CD4-positive, alpha-beta T cell treated with Interleukin-15 for 1 hour (primary cell): ENCODE measurements at regions not wholly inside any gene's neighbourhood (a gene's known extent, or its start where the extent isn't known, plus 50 kb on each side); places are given as distances from the start of the nearest gene placed in this dataset.

Source experiments
- DNase-seq: peaks from one replicate; pipeline ENCODE4 v3.0.0-alpha.2; 2020

DNA sequence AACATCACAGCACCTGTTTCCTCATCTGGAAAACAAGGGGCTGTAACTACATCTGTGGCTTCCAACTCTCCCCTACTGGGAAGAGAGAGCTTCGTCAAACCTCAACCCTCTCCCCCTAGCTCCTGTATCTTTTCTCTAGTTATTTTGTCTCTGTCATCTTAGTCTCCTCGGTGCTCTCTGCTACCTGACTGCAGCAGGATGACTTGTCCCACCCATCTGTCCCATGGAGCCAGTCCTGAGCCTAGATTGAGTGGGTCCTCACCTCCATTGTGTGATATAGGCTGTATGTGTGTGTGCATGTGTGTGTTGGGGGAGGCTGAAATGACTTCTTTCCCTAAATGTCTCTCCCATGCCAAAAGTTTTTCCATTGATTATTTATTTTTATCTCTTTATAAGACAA, 177.3 kb downstream of the EMP1 start:
- no peak for DNase-seq

DNA sequence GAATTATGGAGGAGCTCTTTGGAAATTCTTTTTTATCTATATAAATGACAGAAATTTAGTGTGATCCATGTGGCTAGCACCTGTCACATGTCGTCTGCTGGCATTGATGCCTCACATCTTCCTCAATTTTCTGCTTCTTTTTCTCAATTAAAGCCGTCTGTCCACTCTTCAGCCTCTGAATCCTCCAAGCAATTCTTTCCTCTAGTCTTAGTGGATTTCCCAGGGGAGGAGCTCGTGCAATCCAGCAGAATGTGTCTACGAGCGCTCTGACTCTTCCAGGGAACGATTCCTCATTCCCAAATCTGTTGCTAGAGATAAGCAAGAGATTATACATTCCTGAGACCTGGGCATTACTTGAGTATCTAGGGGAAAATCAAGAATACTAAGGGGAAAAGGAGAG, 176.6 kb downstream of the EMP1 start:
- no peak for DNase-seq

GRCh38 chr12:13372386-13372785, 175.9 kb downstream of the EMP1 start:
- no peak for DNase-seq

DNA sequence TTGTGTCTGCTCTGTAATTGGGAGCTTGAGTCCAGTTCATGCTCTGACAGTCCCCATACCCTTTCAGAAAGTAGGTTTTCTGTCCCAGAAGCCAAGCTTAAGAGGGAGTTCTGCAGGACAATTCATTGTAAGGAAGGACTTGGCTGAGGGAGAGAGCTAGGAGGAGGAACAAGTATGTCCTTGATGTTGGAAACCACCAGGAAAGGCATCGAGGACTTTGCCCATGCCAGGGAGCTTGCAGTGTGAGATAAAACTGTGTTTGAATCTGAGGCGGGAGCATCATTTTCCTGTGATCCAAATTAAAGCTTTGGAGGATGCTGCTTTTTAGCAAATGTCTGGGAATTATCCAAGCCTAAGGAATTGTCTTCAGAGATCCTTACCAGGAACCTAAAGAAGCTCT, 175.3 kb downstream of the EMP1 start:
- DNase-seq, result no peak

DNA sequence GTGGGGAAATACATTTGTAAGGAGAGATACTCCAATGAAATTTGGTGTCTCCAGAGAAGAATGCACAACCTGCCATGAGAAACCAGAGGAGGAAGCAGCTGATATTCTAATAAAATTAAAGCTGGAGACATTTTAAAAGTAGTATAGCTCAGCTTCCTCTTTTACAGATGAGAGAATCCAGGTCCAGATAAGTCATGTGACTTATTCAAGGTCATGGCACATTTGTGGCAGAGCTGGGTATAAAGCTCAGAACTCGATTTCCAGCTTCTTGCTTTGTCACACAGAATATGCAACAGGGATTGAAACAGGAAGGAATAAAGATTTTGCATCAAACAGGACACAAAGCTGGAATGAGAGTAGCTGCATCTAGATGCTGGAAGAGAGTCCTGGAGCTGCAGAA, 174.8 kb downstream of the EMP1 start:
- DNase-seq, result no peak

DNA sequence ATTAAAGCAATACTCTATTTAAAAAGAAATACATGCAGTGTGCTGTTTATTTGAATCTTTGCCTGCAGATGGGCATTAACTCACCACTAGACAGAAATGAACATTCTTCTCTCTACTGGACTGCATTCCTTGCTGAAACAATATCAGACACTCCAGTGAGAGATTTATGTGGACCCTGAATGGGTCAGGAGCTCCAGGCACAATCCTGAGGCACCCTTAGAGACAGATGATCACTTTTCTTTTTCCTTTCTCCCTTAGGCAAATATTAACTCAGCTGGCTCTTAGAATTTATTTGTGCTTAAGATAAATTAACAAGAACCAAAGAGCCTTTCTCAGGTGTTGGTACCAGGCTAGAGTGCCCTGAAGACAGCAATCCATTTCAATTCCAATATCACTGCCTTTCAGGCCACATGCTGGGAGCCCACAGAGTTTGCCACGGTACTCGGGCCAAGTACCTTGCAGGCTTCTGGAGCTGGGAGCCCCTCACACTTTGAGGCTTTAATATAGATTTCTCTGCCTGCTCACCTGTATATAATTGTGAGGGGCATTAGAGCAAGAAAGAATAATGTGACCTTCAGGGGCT, 173.0 kb downstream of the EMP1 start:
- DNase-seq, result no peak

GRCh38 chr12:13368971-13369370, 172.4 kb downstream of the EMP1 start:
- no peak for DNase-seq

DNA sequence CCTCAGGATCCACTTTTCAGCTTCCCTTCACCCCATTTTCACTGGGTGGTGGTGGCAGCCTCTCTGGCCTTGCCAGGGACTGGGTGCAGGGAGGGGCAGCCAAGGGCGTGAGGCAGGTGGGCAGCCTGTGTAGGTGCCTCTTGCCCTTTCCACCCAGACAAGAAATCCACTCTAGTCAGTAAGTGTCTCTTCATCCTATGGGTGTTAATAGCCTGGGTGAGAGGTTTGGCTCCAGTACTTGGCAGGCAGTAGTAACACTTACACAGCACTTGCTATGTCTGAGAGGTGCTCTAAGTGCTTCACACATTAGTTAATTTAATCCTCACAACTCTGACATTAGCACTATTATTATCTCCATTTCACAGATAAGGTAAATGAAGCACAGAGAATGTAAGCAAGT, 171.9 kb downstream of the EMP1 start:
- DNase-seq, result no peak

DNA sequence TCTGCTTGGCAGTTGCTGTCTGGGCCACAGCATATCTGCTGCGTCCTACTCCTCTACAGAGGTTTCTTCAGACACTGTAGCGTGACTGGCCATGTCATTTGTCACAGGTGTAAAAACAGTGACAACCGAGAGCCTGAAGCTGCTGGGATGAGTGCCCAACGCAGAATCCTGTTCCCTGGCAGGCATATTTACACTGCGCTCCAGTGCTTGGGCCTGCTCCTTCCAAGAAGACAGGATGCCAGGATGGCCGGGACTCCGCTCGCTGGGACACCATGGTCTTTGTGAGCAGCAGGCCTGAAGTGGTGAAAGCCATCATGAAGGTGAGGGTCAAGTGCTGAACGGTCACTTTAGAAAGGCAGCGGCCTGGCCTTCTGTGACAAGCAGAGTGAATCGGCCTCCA, 171.4 kb downstream of the EMP1 start:
- DNase-seq, result no peak

DNA sequence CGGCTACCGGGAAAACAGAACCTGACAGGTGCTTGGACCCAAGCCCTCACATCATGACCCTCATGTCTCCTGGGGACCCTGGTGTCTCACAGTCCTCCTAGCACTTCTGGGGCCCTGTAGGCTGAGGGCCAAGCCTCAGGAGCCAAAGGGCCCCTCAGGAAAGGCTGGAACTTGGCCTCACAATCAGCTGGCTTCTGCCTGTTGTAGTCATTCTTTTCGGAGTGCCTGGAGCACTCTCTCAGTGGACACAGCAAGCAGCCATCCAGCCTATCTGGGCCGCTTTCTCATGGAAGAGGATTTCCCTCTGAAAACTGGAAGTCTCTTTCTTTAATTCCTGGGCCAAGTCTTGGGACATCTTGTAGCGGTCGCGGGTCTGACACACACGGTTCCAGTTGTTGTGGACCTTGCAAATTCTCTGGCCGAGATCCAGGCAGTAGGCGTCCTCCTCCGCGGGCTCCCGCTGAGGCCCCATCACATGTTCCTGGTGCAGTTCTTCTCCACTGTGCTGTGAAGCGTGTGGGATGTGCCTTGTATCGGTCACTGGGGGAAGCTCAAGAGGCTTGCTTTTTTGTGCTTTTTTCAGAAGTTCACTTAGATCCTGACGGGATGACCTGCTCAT, 169.3 kb downstream of the EMP1 start:
- DNase-seq, result no peak

- DNase-seq, result no peak
Observed at GRCh38 chr12:13362260-13362841, 165.8 kb downstream of the EMP1 start.

DNA sequence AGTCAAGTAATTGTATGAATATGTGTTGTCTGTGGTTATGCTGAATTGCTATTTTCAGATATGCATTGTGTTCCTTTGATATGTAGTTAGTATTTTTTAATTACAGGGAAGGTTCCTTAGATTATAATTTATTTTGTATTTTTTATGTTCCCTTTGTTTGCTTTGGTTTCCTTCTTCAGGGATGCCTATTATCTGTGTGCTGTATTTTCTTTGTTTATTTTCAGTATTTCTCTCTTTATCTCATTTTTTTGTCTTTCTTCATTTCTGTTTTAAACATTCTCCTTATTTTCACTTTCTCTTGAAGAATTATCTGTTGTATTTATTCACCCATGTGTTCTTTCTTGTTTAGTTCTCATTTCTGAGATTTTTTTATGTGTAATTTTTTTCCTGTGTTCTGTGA, 163.1 kb downstream of the EMP1 start:
- DNase-seq, result no peak

GRCh38 chr12:13358391-13358905, 161.9 kb downstream of the EMP1 start:
- no peak for DNase-seq

GRCh38 chr12:13350946-13351345, 154.4 kb downstream of the EMP1 start:
- no peak for DNase-seq

GRCh38 chr12:13350381-13350780, 153.9 kb downstream of the EMP1 start:
- no peak for DNase-seq

DNA sequence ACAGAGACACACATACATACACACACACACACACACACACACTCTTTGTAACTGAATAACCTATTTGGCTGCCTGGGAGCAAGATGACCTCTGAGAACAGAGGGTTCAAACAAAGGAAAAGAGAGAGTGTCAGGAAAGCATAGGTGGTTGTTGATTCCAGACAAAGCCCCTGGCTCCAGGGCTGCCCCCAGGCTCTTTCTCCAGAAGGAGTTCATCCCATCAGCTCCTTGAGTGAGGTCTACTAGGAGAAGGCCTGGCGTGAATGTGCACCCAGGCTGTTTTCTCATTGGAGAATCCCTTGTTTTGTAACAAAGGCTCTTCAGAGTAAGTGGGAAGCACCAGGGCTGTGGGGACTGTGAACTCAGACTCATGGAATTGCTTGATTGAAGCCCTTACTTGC, 151.9 kb downstream of the EMP1 start:
- DNase-seq, result no peak

DNA sequence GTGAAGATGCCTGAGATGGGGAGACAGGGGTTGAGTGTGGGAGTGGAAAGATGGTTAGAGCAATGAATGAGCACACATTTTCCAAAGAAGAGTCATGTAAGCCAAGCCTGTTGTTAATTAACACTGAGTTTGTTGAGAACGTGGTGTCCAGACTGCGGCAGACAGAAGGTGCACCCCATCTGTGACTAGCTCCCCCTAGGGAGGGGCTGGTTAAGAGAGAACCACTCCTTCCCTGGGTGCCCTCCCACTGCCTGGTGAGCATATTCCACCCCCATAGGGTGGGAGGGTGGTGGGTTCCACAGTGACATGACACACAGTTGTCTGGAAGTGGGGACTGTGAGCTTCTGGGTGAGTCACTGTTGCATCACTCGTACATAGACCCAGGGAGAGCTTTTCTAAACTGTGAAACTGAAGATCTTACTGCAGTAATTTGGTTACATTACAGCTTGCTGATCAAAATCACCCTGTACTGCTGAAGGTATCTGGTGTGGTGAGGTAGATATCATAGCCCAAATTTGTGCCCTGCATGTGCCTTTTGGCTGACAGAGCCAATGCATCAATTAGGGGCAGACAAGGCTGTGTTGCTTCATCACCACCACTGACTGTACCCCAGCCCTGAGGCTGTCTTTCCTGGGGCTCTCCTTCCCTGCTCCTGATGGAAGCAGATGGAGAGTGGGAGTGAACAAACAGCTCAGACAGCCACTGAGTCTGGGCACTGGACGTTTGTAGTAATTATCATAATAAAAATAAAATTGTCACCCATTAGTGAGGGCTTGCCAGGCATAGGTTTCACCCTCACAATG, 150.9 kb downstream of the EMP1 start:
- no peak for DNase-seq

DNA sequence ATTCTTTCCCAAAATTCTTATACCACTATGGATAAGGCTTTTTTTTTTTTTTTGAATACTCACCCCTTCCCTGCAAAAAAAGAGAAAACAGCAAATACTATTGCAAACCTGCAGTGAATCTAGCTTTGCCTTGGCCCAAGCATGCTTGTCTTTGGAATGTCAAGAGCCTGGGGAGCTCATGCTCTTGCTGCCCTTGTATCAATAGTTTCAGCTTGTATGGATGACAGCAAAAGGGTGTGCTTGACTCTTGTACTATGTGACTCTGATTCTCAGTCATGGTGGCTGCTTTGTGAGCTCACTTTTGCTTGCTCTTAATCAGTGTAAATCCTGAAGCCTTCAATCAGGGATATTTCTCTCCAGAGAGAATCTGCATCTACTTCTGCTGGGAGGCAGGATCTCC, 149.2 kb downstream of the EMP1 start:
- DNase-seq, result no peak

DNA sequence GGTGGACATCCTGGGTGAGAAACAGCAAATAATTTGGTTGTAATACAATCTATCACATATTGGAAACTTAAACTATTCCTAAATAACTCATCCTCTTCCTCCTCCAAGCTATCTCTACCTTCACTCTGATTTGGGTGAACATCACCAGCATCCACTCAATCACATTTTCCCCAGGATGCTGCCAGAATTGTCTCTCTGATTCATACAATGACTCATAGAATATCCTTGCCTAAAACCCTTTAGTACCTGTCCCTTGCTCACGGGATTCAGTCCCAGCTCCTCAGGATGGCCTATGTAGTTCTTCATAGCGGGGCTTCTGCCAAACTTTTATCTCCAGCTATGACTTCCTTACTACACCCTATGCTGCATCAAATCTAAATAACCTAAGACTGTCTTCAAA, 146.8 kb downstream of the EMP1 start:
- no peak for DNase-seq

DNA sequence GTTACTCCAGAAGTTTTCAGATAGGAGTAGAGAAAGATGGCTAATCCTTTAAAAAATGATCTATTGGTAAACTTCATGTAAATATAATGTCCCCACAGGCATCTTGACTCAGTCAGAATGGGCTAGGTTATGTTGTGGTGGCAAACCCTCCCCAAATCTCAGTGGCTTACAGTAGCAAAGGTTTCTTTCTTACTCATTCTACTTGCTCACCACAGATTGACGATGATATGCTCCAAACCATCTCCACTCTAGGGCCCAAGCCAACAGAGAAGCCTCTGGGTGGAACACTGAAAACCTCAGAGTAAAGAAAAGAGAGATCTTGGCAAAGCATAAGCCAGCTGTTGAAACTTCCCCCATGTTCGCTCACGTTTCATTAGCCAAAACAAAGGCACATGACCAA, 146.4 kb downstream of the EMP1 start:
- DNase-seq, result no peak

- DNase-seq, result no peak
Observed at GRCh38 chr12:13340149-13340548, 143.6 kb downstream of the EMP1 start.

DNA sequence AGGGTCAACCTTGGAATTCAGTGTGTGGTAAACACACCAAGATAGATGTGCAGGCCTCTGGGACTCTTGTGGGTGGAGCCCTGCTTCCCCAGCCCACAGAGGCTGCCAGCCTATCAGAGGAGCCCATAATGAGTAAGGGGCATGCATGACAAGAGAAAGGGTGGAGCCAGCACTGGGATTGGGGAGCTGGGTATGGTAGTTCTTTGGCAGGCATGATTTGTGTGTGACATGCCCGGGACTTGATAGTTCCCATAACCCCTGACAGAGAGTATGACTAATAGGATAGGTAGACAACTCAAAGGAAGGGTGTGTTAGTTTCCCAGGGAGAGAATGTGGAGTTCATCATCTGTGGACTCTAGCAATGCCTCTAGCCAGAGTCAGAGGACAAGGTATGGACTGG, 143.0 kb downstream of the EMP1 start:
- no peak for DNase-seq

DNA sequence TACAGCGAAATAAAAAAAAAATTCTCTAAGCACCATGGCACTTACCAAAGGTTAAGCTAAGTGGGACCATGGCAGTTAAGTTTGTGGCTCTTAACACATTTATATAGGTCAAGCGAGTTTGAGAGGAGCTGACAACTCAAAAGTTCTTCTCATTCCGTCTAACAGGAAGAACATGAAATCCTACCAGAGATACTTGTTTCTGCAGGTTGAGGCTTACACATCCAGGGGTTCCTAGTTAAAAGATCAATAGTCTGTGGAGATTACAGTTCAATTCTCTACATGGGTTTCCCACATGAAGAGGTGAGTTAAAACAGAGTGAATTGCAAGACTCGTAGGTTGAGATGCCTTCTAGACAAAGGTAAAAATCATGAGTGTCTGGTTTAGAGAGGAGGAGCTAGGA, 142.6 kb downstream of the EMP1 start:
- no peak for DNase-seq

- no peak for DNase-seq
Observed at GRCh38 chr12:13337791-13338190, 141.3 kb downstream of the EMP1 start.
